ENCODE measurements at regions not wholly inside any gene's neighbourhood (a gene's known extent, or its start where the extent isn't known, plus 50 kb on each side); places are given as distances from the start of the nearest gene placed in this dataset.
"Not testable (repeated sequence)": the region's sequence is repeated elsewhere in the genome, so short reads cannot be mapped to it uniquely, and the experiment has no call there.

DNA sequence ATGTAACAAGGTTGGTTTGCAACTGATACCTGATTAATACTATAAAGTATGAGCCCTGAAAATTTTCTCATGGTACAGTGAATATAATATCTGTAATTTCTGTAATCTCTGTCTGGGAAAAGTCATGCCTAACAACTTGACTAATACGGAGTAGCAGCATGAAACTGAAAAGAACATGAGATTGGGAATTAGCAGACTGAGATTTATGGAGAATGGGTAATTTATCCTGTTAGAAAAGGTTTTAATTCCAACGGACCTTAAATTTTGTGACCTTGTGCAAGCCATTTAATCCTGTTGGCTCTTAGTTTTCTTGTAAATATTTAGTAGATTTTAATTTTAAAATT, 90.2 kb upstream of the CMC1 start:
- H3K9me3 ChIP-seq = peaks cover 0 to 3% of the 10 kb centered on the region in 2 donors
- no peak overlapping the region for H3K27ac ChIP-seq
- peak overlapping the region in 1 of 2 donors; percentile 2 for H3K4me3 ChIP-seq
- no peaks in the 10 kb centered on the region for H3K4me1 ChIP-seq
- intact Hi-C loops (cut with DNase I) = no loop called here
- no peak for DNase-seq (ENCODE audit: low spot score in 2 of 2)
- no peaks in the 10 kb centered on the region for H3K27me3 ChIP-seq
- no peaks in the 10 kb centered on the region for H3K36me3 ChIP-seq
- TF ChIP-seq, protein P1, sequence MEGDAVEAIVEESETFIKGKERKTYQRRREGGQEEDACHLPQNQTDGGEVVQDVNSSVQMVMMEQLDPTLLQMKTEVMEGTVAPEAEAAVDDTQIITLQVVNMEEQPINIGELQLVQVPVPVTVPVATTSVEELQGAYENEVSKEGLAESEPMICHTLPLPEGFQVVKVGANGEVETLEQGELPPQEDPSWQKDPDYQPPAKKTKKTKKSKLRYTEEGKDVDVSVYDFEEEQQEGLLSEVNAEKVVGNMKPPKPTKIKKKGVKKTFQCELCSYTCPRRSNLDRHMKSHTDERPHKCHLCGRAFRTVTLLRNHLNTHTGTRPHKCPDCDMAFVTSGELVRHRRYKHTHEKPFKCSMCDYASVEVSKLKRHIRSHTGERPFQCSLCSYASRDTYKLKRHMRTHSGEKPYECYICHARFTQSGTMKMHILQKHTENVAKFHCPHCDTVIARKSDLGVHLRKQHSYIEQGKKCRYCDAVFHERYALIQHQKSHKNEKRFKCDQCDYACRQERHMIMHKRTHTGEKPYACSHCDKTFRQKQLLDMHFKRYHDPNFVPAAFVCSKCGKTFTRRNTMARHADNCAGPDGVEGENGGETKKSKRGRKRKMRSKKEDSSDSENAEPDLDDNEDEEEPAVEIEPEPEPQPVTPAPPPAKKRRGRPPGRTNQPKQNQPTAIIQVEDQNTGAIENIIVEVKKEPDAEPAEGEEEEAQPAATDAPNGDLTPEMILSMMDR (IDR thresholded peaks at IDR 0.05) = no peak

DNA sequence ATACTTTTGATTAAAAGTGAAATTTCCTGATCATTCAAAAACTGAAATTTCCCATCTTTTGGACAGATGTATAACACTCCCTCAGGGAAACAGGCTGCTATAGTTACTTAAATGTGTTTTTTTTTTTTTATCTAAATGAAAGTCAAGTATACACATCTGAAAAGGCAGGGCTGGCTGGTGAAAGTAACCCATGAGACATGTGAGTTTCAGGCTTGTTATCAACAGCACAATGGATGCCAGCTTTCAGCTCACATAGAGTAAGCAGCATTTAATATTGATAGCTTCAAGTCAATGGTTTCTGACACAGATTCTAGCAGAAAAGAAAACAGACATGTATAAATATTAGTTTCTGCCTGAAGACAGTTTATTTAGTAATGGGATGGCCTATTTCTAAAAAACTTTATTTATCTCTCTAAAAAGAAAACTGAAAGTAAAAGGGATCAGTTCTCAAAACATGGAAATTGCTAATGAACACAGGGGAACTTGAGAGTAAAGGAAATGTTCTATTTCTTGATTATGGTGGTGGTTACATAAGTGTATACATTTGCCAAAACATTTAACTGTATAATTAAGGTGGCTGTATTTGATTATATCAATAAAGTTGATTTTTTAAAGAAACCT, 89.7 kb upstream of the CMC1 start:
- DNase-seq (ENCODE audit: low spot score in 2 of 2) = no peak
- H3K4me3 ChIP-seq = peak overlapping the region in 1 of 2 donors; percentile 2

DNA sequence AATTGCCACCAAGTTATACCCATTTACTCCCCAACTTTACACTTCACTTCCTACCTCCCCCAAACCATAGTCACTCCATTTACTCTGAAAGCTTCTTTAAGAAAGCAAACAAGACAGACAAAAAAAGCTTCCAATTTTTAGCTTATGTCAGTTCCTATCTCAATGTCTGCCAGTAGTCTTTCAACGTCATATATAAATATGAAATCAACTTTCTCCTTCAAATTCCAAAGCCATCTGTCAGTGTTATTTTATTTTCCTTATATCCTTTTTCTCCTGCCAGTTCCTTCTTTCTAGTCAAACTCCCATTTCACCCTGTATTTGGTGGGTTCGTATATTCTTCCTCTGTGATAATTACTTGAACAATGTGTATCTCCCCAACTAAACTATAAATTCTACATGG, 85.8 kb upstream of the CMC1 start:
- Histone ChIP-seq H3K9me3 (peaks cover 0 to 10% of the 10 kb centered on the region in 2 donors), H3K27ac (no peak overlapping the region), H3K27me3 (no peaks in the 10 kb centered on the region), H3K36me3 (no peaks in the 10 kb centered on the region), H3K4me1 (no peaks in the 10 kb centered on the region), H3K4me3 (no peak overlapping the region)
- DNase-seq (ENCODE audit: low spot score in 2 of 2) = no peak
- TF ChIP-seq, protein P1 (IDR thresholded peaks at IDR 0.05) = no peak
- intact Hi-C loops (cut with DNase I) = no loop called here

More for the DNA sequence above, 89.7 kb upstream of the CMC1 start:
- Histone ChIP-seq H3K27ac (no peak overlapping the region), H3K9me3 (peaks cover 0 to 3% of the 10 kb centered on the region in 2 donors), H3K4me1 (no peaks in the 10 kb centered on the region), H3K36me3 (no peaks in the 10 kb centered on the region), H3K27me3 (no peaks in the 10 kb centered on the region)
- TF ChIP-seq, protein P1 (IDR thresholded peaks at IDR 0.05) = no peak
- intact Hi-C loops (cut with DNase I) = no loop called here

- intact Hi-C loops (cut with DNase I); H3K4me1 ChIP-seq; DNase-seq (ENCODE audit: low spot score in 2 of 2); H3K27me3 ChIP-seq; H3K36me3 ChIP-seq; H3K27ac ChIP-seq; H3K4me3 ChIP-seq; H3K9me3 ChIP-seq: not testable (repeated sequence)
Observed at GRCh38 chr3:28156599-28156998, 84.8 kb upstream of the CMC1 start.

DNA sequence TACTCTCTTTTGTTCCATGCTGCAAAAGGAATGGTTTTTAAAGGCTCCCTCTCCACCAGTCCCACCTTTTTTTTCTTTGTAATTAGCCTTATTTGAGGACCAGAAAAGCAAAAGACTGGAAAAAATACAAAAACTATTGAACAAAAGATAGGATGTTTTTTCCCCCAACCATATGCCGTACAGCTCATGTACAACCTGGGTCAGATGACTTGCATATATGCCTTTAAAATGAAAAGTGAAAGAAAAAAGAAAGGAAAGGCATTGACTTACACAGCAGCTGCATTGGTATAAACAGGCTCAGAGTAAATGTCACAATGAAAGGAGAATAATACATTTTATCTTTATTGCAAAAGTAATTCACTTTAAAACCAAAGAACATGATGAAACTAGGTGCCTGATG, 69.5 kb upstream of the CMC1 start:
- DNase-seq (ENCODE audit: low spot score in 2 of 2) = no peak
- no peaks in the 10 kb centered on the region for H3K4me1 ChIP-seq
- no peak overlapping the region for H3K27ac ChIP-seq
- intact Hi-C loops (cut with DNase I) = no loop called here
- H3K4me3 ChIP-seq = no peak overlapping the region
- H3K9me3 ChIP-seq = no peaks in the 10 kb centered on the region
- TF ChIP-seq, protein P1 (IDR thresholded peaks at IDR 0.05) = no peak
- no peaks in the 10 kb centered on the region for H3K36me3 ChIP-seq
- no peaks in the 10 kb centered on the region for H3K27me3 ChIP-seq

DNA sequence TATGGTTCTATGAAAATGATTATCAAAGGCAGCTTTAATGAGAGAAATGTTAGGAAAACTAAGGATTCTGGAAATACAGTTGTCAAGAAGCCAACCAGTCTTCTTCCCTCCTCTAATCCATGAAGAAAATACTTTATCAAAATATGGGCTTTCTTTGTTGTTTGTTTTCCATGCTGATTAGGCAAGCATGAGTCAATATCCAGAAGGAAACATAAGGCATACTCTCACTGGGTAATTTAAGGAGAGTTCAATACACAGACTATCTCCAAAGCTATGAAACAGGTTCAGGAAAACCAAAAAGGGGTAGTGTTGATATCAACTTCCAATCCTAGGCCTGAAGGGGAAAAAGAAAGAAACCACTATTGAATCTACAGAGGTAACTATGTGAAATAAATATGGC, 68.7 kb upstream of the CMC1 start:
- H3K27ac ChIP-seq = no peak overlapping the region
- no peak for DNase-seq (ENCODE audit: low spot score in 2 of 2)
- TF ChIP-seq, protein P1 (IDR thresholded peaks at IDR 0.05) = no peak
- H3K27me3 ChIP-seq = no peaks in the 10 kb centered on the region
- H3K4me3 ChIP-seq = no peak overlapping the region
- H3K9me3 ChIP-seq = no peaks in the 10 kb centered on the region
- no peaks in the 10 kb centered on the region for H3K4me1 ChIP-seq
- no peaks in the 10 kb centered on the region for H3K36me3 ChIP-seq
- intact Hi-C loops (cut with DNase I) = no loop called here
